OCI-LY1 (cell line): ENCODE measurements at regions not wholly inside any gene's neighbourhood (a gene's known extent, or its start where the extent isn't known, plus 50 kb on each side); places are given as distances from the start of the nearest gene placed in this dataset.
"Not testable (repeated sequence)": the region's sequence is repeated elsewhere in the genome, so short reads cannot be mapped to it uniquely, and the experiment has no call there.

Source experiments
- H2AFZ ChIP-seq: fragments of 200-600 bp; sonication (generic), shearing (Covaris generic); 2 replicates; pipeline ENCODE4 v1.6.0; 2014; ENCODE audit warnings: antibody characterized with exemption, mild to moderate bottlenecking, low read length
- H3F3A ChIP-seq: fragments of 200-600 bp; sonication (generic), shearing (Covaris generic); 2 replicates; pipeline ENCODE4 v1.6.0; 2014; ENCODE audit warnings: mild to moderate bottlenecking, antibody characterized with exemption, low read length, moderate library complexity; ENCODE audit not compliant: insufficient read depth
- H3K27ac ChIP-seq: fragments of 200-600 bp; sonication (generic); 2 replicates; pipeline ENCODE4 v1.5.1; 2014; ENCODE audit warnings: low read length, mixed run types, mild to moderate bottlenecking, low read depth; ENCODE audit not compliant: poor library complexity, severe bottlenecking
- H3K27me3 ChIP-seq: fragments of 200-600 bp; sonication (generic); 2 replicates; pipeline ENCODE4 v1.6.0; 2014; ENCODE audit warnings: antibody characterized with exemption, mild to moderate bottlenecking, low read length, moderate library complexity; ENCODE audit not compliant: insufficient read depth
- H3K36me3 ChIP-seq: fragments of 200-600 bp; sonication (generic); 2 replicates; pipeline ENCODE4 v1.6.1; 2014; ENCODE audit warnings: mild to moderate bottlenecking, antibody characterized with exemption, low read length, moderate library complexity, mixed read lengths; ENCODE audit not compliant: insufficient read depth
- H3K4me1 ChIP-seq: fragments of 200-600 bp; sonication (generic); 2 replicates; pipeline ENCODE4 v1.5.1; 2014; ENCODE audit warnings: mild to moderate bottlenecking, low read length, moderate library complexity; ENCODE audit not compliant: insufficient read depth, severe bottlenecking
- H3K4me2 ChIP-seq: fragments of 200-600 bp; sonication (generic), shearing (Covaris generic); 2 replicates; pipeline ENCODE4 v1.6.1; 2014; ENCODE audit warnings: low read length
- H3K4me3 ChIP-seq: fragments of 200-600 bp; sonication (generic); 2 replicates; pipeline ENCODE4 v1.5.1; 2014; ENCODE audit warnings: low read length, low read depth, mild to moderate bottlenecking, mixed read lengths; ENCODE audit not compliant: poor library complexity, severe bottlenecking
- H3K79me2 ChIP-seq: fragments of 200-600 bp; shearing (Covaris generic); 2 replicates; pipeline ENCODE4 v1.6.1; 2016; ENCODE audit warnings: mixed run types, low read length, mixed read lengths; ENCODE audit not compliant: insufficient read depth
- H3K9ac ChIP-seq: fragments of 200-600 bp; sonication (generic), shearing (Covaris generic); 2 replicates; pipeline ENCODE4 v1.6.1; 2014; ENCODE audit warnings: mild to moderate bottlenecking, low read length, mixed read lengths
- H3K9me2 ChIP-seq: fragments of 200-600 bp; sonication (generic), shearing (Covaris generic); 2 replicates; pipeline ENCODE4 v1.6.1; 2014; ENCODE audit warnings: low read depth, mild to moderate bottlenecking, low read length, mixed read lengths
- H3K9me3 ChIP-seq: fragments of 200-600 bp; shearing (Covaris generic); 2 replicates; pipeline ENCODE4 v1.6.1; 2014; ENCODE audit warnings: low read length, mixed read lengths
- H4K20me1 ChIP-seq: fragments of 200-600 bp; sonication (generic), shearing (Covaris generic); 2 replicates; pipeline ENCODE4 v1.6.0; 2016; ENCODE audit warnings: mild to moderate bottlenecking, low read length; ENCODE audit not compliant: insufficient read depth
- CTCF ChIP-seq: fragments of 200-600 bp; sonication (generic), shearing (Covaris generic); IDR thresholded peaks from 2 replicates; pipeline ENCODE4 v1.5.1; 2017; ENCODE audit warnings: mild to moderate bottlenecking, antibody characterized with exemption, low read length, moderate library complexity, mixed read lengths
- EZH2 ChIP-seq: fragments of 200-600 bp; sonication (generic), shearing (Covaris generic); IDR thresholded peaks from 2 replicates; pipeline ENCODE4 v1.8.0; 2017; ENCODE audit warnings: borderline replicate concordance, mixed run types, mild to moderate bottlenecking, antibody characterized with exemption, low read length, moderate library complexity, mixed read lengths

- H3K27ac ChIP-seq, result no peak overlapping the region
- H3K79me2 ChIP-seq, result no peaks in the 10 kb centered on the region
- H3K4me2 ChIP-seq, result no peak overlapping the region
- no peaks in the 10 kb centered on the region for H3F3A ChIP-seq
- H3K9me3 ChIP-seq, result no peaks in the 10 kb centered on the region
- H4K20me1 ChIP-seq, result no peaks in the 10 kb centered on the region
- no peak overlapping the region for H3K9ac ChIP-seq
- no peaks in the 10 kb centered on the region for H3K4me1 ChIP-seq
- peaks cover 9% of the 10 kb centered on the region; the same call in 1 of the 2 replicates for H3K9me2 ChIP-seq
- H2AFZ ChIP-seq, result no peak overlapping the region
- no peaks in the 10 kb centered on the region for H3K36me3 ChIP-seq
- no peak overlapping the region for H3K4me3 ChIP-seq
- H3K27me3 ChIP-seq, result no peaks in the 10 kb centered on the region
- TF ChIP-seq CTCF (no peak), EZH2 (no peak)
These were observed 1131.9 kb downstream of the OTOL1 start for GRCh38 chr3:162628531-162628930.

GRCh38 chr3:162629372-162629771 lies 1132.8 kb downstream of the OTOL1 start:
- Histone ChIP-seq H3K9me2 (peaks cover 9% of the 10 kb centered on the region; the same call in 1 of the 2 replicates), H3K36me3 (no peaks in the 10 kb centered on the region), H3F3A (no peaks in the 10 kb centered on the region), H4K20me1 (no peaks in the 10 kb centered on the region), H3K4me2 (no peak overlapping the region), H3K9ac (no peak overlapping the region), H3K27me3 (no peaks in the 10 kb centered on the region), H3K4me1 (no peaks in the 10 kb centered on the region), H2AFZ (no peak overlapping the region), H3K9me3 (no peaks in the 10 kb centered on the region), H3K4me3 (no peak overlapping the region), H3K27ac (no peak overlapping the region), H3K79me2 (no peaks in the 10 kb centered on the region)
- TF ChIP-seq CTCF (no peak), EZH2 (no peak)

GRCh38 chr3:162632672-162633071 lies 1136.1 kb downstream of the OTOL1 start:
- Histone ChIP-seq H3F3A (no peaks in the 10 kb centered on the region), H2AFZ (no peak overlapping the region)
- no peak for TF ChIP-seq CTCF

GRCh38 chr3:162640208-162640607 lies 1143.6 kb downstream of the OTOL1 start:
- H3K27me3 ChIP-seq, H3K4me3 ChIP-seq, H3F3A ChIP-seq, H3K4me1 ChIP-seq, H3K9me3 ChIP-seq, H3K9ac ChIP-seq, H3K4me2 ChIP-seq, H3K79me2 ChIP-seq, H4K20me1 ChIP-seq, H3K9me2 ChIP-seq, H3K27ac ChIP-seq, H2AFZ ChIP-seq, H3K36me3 ChIP-seq: not testable (repeated sequence)

More at GRCh38 chr3:162632672-162633071, 1136.1 kb downstream of the OTOL1 start:
- H3K9ac ChIP-seq, result no peak overlapping the region
- no peaks in the 10 kb centered on the region for H3K9me3 ChIP-seq
- H3K4me1 ChIP-seq, result no peaks in the 10 kb centered on the region
- no peaks in the 10 kb centered on the region for H4K20me1 ChIP-seq
- no peak overlapping the region for H3K4me3 ChIP-seq
- no peak overlapping the region for H3K4me2 ChIP-seq
- H3K79me2 ChIP-seq, result no peaks in the 10 kb centered on the region
- H3K9me2 ChIP-seq, result peaks cover 9% of the 10 kb centered on the region; the same call in 1 of the 2 replicates
- H3K27ac ChIP-seq, result no peak overlapping the region
- H3K27me3 ChIP-seq, result no peaks in the 10 kb centered on the region
- H3K36me3 ChIP-seq, result no peaks in the 10 kb centered on the region
